ENCODE measurements at regions not wholly inside any gene's neighbourhood (a gene's known extent, or its start where the extent isn't known, plus 50 kb on each side); places are given as distances from the start of the nearest gene placed in this dataset.
"Not testable (repeated sequence)": the region's sequence is repeated elsewhere in the genome, so short reads cannot be mapped to it uniquely, and the experiment has no call there.

DNA sequence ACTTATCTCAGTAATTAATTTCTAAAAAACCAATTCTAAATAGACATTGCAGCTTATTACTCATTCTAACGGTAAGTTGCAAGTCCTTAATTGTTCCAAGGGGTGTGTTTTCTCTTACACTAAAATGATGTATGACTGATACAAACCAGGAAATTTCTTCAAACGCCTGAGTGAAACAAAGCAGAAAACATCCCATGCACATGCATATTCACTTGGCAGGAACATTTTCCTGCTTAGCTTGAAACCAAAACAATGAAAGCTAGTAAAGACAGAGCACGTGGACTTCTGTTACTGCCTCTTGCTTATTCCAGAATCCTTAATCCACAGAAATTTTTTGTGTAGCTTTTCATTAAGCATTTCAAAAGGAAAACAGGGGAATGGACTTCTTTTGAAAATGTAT is 187.7 kb downstream of the MTERF1 start:
- no peak for DNase-seq

DNA sequence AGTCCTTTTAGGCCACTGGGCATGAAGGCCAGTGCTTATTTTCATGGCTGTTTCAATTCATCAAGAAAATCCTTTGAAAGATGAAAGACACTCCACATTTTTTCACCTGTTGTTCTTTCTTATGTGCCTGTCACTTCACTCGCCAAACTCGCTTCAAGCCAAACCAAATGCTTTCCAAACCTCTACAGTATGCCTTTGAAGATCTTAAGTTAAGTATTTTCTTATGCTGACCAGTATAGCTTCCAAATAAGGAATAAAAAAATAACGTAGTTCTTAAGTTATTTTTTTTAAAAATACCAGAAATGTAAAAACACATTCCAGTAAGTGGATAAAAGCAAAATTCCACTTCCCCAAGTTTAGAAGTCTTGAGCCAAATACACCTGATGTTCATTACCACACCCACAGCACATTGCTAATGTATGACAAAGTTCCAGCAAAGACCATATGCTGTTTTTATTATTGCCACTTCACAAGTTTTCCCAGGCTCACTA is 186.1 kb downstream of the MTERF1 start:
- no peak for DNase-seq

DNA sequence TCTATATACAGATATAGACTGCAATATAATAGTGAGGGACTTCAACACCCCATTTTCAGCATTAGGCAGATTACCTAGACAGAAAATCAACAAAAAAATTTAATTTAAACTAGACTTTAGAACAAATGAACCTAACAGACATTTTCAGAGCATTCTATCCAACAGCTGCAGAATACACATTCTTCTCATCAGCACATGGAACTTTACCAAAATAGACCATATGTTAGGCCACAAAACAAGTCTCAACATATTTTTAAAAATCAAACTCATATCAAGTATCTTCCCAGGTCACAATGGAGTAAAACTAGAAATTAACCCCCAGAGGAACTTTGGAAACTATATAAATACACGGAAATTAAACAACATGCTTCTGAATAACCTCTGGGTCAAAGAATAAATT is 169.6 kb downstream of the MTERF1 start:
- DNase-seq, result no peak

DNA sequence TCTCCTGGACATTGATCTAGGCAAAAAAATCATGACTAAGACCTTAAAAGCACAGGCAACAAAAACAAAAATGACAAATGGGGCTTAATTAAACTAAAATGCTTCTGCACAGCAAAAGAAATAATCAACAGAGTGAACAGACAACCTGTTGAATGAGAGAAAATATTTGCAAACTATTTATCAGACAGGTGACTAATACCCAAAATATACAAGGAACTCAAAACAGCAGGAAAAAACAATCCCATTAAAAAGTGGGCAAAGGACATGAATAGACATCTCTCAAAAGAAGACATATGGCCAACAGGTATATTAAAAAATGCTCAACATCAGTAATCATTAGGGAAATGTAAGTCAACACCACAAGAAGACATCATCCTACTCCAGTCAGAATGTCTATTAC is 166.8 kb downstream of the MTERF1 start:
- DNase-seq, result no peak

DNA sequence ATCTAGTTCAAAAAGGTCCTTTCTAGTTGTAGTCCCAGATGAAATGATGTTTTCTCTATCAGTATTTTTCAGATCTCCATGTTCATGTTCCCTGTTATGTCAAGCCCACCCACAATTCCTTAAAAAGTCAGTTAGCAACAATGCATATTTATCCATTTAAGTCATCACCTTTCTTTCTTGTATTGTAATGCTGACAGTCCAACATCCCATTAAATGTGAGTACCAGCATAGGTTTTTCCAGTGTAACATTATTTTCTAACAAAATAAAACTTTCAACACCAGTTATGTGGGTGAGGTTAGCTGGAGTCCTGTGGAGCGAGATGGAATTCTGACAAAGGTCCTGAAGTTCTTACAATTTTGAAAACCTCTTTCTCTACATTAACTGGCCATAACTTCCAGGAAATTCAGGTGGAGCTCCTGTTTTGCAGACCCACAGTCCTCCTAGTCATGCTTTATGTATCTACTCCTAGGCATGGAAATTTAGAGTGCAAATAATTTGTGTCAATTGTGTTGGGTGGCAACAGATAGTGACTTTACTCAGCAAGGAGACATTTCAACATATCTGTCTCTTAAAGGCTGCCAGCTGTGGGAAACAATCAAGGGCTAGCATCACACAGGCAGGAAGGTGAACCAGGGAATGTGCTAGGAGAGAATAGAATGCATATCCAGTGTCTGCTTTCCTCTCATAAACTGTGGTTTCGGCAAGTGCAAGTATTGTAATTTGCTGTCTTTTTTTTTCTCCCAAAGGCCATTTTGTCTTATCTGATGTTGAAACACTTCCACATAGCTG is 162.6 kb downstream of the MTERF1 start:
- DNase-seq, result no peak

DNA sequence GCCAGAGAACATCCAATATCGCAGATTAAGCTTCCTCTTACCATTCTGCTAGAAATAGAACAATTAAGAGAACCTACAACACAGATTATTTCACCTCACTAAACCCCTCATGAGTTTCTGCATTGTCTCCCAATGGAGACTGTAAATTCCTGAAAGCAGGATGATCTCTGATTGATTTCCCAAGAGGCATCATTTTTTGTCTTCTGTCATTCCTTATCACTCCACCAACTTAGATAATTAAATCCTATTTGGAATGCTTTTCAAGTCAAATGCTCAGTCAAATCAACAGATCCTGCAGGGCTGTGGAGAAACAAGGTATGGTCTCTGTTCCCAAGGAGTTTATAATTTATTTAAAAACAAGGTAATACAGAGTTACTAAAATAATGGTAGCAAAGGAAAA is 161.5 kb downstream of the MTERF1 start:
- no peak for DNase-seq

DNA sequence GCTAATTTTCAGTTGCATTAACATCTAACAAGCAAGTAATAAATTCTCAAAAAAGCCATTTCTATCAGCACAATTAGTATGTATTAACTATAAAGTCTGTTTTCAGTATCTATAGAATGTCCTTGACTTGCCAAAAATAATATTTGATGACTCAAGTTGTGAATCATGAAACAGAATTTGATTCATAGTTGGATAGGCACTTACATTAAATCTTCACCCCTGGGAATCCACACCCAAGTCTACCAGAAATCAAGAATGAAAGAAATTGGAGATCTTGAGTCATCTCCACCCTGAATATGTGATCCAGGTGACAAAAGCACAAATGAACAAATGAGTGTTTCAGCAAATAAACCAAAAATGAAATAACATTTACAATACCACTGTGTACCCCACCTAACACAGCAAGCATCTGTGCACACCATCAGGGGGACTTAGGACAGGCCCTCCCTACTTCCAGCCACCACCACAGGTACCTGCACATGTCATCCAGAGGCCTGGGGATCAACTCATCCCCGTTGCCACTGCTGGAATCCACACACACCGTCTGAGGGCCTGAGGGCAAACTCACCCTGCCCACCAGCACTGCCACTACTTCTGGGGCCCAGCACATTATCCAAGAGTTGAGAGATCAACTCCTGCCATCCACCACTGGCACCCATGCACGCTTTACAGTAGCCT is 160.1 kb downstream of the MTERF1 start:
- no peak for DNase-seq

DNA sequence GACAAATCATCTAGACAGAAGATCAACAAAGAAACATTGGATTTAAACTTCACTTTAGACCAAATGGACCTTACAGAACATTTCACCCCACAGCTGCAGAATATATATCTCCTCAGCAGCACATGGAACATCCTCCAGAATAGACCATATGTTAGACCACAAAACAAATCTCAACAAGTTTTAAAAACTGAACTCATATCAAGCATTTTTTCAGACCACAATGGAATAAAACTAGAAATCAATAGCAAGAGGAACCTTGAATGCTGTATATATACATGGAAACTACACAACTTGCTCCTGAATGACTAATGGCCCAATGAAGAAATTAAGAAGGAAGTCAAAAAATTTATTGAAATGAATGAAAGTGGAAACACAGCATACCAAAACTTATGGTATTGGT is 157.7 kb downstream of the MTERF1 start:
- DNase-seq, result no peak

DNA sequence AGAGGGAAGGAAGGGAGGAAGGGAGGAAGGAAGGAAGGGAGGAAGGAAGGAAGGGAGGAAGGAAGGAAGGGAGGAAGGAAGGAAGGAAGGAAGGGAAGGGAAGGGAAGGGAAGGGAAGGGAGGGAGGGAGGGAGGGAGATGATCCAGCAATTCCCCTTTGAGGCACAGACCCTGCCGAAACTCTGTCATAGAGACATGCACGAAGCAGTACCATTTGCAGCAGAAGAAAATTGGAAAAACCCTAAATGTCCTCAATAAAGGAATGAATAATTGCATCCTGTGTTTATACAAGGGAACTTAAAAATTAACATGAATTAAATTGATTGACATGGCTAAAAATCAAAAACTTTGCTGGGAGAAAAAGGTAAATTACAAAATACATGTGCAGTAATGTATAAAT is 151.5 kb downstream of the MTERF1 start:
- DNase-seq, result not testable (repeated sequence)

DNA sequence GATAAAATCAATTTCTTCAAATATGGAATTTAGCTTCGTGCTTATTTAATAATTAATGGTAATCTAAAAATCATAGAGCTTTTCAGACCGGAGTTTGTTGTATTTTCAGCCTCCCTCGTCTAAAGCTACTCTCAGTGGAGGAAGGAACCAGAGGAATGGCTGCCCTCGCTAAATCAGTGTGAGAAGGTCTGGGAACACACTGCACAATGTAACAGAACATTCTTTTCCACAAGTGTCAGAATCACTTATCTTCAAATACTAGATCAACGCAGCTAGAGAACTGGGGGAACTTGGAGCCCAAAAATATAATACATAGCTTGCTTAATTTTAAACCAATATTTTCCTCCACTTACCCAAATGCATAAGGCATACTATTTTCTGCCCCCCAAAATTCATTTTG is 148.5 kb downstream of the MTERF1 start:
- DNase-seq, result no peak

DNA sequence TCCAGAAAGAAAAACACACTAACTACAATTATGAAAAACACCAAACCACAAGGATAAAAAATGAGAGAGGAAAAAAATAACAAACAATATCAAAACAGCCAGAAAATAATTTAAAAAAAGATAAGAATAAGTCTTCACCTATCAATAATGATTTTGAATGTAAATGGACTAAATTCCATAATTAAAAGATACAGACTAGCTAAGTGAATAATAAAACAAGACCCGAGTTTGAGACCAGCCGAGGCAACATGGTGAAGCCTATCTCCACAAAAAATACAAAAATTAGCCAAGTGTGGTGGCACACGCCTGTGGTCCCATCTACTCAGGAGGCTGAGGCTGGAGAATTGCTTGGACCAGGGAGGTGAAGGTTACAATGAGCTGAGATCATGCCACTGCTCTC is 131.1 kb downstream of the MTERF1 start:
- no peak for DNase-seq

DNA sequence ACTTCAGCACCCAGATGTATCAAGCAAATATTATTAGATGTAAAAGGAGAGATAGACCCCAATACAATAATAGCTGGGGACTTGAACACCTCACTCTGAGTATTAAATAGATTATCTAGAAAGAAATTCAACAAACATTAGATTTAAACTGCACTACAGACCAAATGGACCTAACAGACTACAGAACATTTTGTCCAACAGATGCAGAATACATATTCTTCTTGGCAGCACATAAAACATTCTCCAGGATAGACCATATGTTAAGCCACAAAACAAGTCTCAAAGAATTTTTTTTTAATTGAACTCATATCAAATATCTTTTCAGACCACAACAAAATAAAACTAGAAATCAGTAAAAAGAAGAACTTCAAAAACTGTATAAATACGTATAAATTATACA is 130.4 kb downstream of the MTERF1 start:
- DNase-seq, result no peak

DNA sequence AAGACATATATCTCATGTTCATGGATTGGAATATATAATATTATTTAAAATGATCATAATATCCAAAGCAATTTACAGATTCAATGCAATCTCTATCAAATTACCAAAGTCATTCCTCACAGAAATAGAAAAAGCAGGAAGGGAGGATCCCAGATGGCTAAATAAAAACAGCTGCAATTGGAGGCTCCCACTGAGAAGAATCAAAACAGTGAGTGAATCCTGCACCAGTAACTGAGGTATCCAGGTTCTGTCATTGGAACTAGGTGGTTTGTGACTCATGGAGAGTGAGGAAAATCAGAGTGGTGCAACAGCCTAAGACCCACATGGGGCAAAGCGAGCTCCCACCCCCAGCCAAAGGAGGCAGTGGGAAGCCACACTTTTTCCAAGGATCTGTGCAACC is 128.4 kb downstream of the MTERF1 start:
- DNase-seq, result no peak

DNA sequence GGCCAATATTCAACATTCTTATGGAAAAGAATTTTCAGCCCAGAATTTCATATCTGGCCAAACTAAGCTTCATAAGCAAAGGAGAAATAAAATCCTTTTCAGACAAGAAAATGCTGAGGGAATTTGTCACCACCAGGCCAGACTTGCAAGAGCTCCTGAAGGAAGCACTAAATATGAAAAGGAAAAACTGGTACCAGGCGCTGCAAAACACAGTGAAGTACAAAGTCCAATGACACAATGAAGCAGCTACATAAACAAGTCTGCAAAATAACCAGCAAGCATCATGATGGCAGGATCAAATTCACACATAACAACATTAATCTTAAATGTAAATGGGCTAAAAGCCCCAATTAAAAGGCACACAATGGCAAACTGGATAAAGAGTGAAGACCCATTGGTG is 126.2 kb downstream of the MTERF1 start:
- DNase-seq, result not testable (repeated sequence)

DNA sequence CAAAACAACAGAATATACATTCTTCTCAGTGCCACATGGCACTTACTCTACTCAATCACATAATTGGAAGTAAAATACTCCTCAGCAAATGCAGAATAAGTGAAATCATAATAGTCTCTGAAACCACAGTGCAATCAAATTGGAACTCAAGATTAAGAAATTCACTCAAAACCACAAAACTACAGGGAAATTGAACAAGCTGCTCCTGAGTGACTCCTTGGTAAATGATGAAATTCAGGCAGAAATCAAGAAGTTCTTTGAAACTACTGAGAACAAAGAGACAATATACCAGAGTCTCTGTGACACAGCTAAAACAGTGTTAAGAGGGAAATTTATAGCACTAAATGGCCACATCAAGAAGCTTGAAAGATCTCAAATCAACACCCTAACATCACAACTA is 125.4 kb downstream of the MTERF1 start:
- not testable (repeated sequence) for DNase-seq

DNA sequence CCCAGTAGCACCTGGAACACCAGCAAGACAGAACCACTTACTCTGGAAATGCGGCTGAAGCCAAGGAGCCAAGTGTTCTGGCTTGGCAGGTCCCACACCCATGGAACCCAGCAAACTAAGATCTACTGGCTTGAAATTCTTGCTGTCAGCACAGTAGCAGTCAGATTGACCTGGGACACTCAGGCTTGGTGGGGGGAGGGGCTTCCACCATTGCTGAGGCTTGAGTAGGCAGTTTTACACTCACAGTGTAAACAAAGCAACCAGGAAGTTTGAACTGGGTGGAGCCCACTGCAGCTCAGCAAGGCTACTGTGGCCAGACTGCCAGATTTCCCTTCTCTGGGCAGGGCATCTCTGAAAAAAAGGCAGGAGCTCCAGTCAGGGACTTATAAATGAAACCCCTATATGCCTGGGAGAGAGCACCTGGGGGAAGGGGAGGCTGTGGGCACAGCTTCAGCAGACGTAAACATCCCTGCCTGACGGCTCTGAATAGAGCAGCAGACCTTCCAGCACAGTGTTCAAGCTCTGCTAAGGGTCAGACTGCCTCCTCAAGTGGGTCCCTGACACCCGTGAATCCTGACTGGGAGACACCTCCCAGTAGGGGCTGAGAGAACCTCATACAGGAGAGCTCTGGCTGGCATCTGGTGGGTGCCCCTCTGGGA is 121.2 kb downstream of the MTERF1 start:
- no peak for DNase-seq

DNA sequence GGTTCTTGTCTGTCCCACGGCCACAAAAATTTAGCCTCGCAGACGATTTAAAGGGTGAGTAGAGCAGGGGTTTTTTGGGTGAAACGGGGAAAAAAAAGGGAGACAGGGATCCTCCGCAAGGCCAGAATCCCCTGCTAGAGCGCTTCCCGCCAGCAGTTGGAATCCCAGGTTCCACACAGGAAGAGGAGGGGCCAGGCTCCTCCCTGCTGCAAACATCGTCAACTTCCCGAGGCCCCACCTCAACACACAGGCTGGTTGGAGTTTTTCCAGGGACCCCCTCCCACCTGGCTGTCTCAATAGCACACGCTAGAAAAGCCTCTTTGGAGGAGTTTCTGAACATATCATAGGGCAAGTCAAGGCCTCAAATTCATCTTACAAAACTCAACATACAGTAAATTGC is 112.7 kb downstream of the MTERF1 start:
- no peak for DNase-seq

DNA sequence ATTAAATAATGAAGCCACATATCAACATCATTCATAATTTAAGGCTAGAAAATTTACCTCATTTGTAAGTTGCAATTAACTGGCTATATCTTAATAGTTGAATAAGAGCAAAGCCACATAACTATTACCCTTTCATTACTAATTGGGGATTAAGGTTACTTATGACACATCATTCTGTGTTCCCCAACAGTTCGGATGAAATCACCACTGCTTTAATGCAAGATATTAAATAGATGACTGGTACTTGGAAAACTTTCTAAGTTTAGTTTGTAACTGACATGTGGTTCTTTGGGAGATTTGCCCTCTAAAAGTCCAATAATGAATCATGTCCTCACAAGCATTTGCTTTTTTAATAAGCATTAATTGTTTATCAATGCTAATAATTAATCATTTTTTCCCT is 109.1 kb downstream of the MTERF1 start:
- DNase-seq, result no peak

DNA sequence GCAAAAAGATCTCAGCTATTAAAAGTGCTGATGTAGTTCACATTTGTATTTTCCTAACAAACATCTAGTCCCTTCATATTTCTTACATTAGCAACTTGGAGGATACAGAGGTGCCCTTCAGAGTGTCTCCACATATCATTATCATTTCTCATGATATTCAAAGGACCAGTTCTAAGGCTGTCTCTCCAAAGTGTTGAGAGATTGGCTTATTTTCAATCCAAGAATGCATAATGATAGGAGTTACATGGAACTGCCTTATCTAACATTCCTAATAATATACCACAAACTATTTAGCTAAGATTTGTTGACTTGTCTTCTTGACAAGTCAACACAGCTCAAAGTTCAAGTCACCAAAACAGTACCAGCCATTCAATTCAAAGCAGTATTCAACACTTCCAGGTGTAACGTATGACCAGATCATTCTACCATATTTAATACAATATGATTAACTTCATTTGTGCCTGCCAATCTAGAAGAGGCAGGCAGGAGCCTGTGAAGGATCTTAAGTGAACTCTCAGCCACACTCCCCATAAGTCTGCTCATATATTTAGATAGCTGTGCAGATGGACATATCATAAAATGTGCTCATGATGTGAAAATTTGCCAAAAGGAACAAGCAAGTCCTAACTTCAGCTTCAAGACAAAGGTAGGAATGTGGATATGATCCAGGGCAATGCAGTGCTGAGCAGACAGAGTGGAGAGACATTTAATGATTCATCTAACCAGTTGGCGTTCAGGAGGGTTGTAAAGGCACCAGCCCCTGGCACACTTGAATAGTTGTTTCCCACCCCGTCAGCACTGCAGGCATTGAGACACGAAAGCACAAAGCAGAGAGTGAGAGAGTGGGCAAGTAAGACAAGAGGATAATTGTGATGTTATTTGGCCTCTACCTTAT is 108.3 kb downstream of the MTERF1 start:
- DNase-seq, result no peak

DNA sequence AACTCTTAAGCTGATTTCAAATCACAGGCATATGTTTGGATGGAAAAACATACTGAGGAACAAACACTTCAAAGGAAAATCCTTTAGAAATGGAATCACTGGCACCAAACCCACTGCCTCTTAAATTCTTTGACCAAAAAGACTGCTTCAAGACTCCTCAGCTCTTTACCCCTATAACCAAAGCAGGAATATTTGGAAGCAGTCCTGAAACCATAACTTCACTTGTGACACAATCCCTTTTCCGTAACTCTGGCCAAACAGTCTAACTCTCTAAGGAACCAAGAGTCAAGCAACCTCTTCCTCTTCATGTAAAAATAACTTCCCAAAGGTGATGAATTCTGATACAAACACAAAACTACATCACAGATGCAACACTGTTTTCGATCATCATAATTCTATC is 104.3 kb downstream of the MTERF1 start:
- no peak for DNase-seq

DNA sequence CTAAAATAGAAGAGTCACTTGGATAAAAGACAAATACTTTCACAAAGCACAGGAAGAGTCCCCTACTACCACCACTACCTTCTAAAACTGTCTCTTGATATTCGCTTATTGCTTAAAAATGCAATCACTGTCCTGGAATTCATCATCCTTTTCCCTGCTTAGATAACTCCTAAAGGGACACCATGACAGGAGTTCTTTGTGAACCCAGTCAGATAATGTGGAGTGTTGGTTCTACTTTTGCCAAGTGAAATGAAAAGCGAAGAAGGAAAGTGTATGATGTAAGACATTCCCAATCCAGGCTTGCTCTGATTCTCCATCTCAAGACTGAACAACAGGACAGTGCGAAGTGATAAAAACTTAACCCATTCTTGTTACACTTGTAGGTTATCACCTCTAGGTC is 103.0 kb downstream of the MTERF1 start:
- no peak for DNase-seq

DNA sequence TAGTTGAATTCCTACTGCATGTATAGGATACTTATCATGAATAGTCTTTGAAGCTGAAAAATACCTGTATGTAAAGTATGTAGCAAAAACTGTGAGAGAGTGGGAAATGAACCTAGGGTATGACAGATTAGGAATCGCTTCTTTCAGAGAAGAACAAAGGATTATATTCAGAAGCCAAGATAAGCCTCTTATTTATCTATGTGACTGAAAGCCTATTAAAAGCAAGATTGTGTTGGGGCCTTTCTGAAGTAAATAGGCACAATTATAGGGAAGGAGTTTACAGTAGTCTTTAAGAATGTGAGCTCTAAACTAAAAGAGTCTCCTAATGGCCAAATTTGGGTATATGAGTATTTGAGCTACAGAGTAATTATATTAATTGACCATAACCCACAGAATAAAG is 102.1 kb downstream of the MTERF1 start:
- DNase-seq, result no peak
